H1 (cell line): ENCODE measurements at regions not wholly inside any gene's neighbourhood (a gene's known extent, or its start where the extent isn't known, plus 50 kb on each side); places are given as distances from the start of the nearest gene placed in this dataset.

ENCODE experiments used
- CTCF ChIA-PET: fragments of 300-600 bp; sonication (Branson Sonifier 250); formaldehyde crosslinking; loops from one replicate; lab custom pipeline; 2021; ENCODE audit not compliant: partially characterized antibody; lab: Charles Lee
- POLR2A ChIA-PET: fragments of 300-600 bp; sonication (Branson Sonifier 250); formaldehyde crosslinking; loops from one replicate; lab custom pipeline; 2021; ENCODE audit warnings: inconsistent platforms; ENCODE audit not compliant: partially characterized antibody; lab: Charles Lee
- DNase-seq, 2 experiments: peaks; one replicate each; pipeline versions ENCODE4 v3.0.0 to v3.0.0-alpha.2; 2010 to 2022; ENCODE audit warnings: low spot score in 2 of 2, low read depth in 1 of 2, mixed read lengths in 1 of 2
- FAIRE-seq: peaks from 2 replicates; lab custom pipeline; 2011; peaks lifted over from hg19 to GRCh38; lab: Jason Lieb, UNC
- H2AFZ ChIP-seq: 2 replicates; pipeline ENCODE4 v1.8.1; 2012; ENCODE audit warnings: low read length, inconsistent platforms
- H2AK5ac ChIP-seq: 2 replicates; pipeline ENCODE4 v1.6.1; 2013; ENCODE audit warnings: low read depth, low read length
- H2BK120ac ChIP-seq: replicated peaks from 2 replicates; pipeline ENCODE3; 2013; ENCODE audit warnings: low read depth, low read length, inconsistent platforms
- H2BK12ac ChIP-seq: 2 replicates; pipeline ENCODE4 v1.6.1; 2013; ENCODE audit warnings: low read depth, low read length
- H2BK15ac ChIP-seq: 2 replicates; pipeline ENCODE4 v1.6.1; 2013; ENCODE audit warnings: low read length
- H2BK20ac ChIP-seq: 2 replicates; pipeline ENCODE4 v1.6.1; 2013; ENCODE audit warnings: low read length
- H2BK5ac ChIP-seq: 2 replicates; pipeline ENCODE4 v1.6.1; 2013; ENCODE audit warnings: low read depth, low read length
- H3K14ac ChIP-seq: 2 replicates; pipeline ENCODE4 v1.6.1; 2013; ENCODE audit warnings: inconsistent platforms; ENCODE audit not compliant: insufficient read length
- H3K18ac ChIP-seq: 2 replicates; pipeline ENCODE4 v1.6.1; 2013; ENCODE audit warnings: low read length; ENCODE audit errors: extremely low read depth
- H3K23ac ChIP-seq: 2 replicates; pipeline ENCODE4 v1.6.1; 2013; ENCODE audit warnings: inconsistent platforms; ENCODE audit not compliant: insufficient read length
- H3K23me2 ChIP-seq: 2 replicates; pipeline ENCODE4 v1.6.1; 2013; ENCODE audit warnings: low read depth, low read length
- H3K27ac ChIP-seq: 2 replicates; pipeline ENCODE4 v1.6.1; 2011; ENCODE audit warnings: low read depth, low read length, inconsistent platforms
- H3K27me3 ChIP-seq, 4 experiments: replicated peaks in 1 of 4; 1 replicate in 1 of 4; 2 replicates in 3 of 4; pipeline versions ENCODE4 v1.6.1 to v1.8.1; 2011 to 2013; ENCODE audit warnings: low read length in 3 of 4, mild to moderate bottlenecking in 3 of 4, inconsistent platforms in 2 of 4, mixed read lengths in 2 of 4, moderate library complexity in 1 of 4; ENCODE audit not compliant: control insufficient read depth in 3 of 4, insufficient read depth in 3 of 4; ENCODE audit errors: extremely low read depth in 1 of 4
- H3K36me3 ChIP-seq, 4 experiments: 2 replicates each; pipeline versions ENCODE4 v1.6.1 to v1.8.1; 2011 to 2013; ENCODE audit warnings: mild to moderate bottlenecking in 4 of 4, low read length in 3 of 4, moderate library complexity in 2 of 4, control low read depth in 1 of 4, inconsistent platforms in 1 of 4; ENCODE audit not compliant: insufficient read depth in 4 of 4, control insufficient read depth in 2 of 4
- H3K4ac ChIP-seq: replicated peaks from 2 replicates; pipeline ENCODE3; 2013; ENCODE audit warnings: low read length, low read depth, mixed read lengths, inconsistent platforms; ENCODE audit not compliant: insufficient read length
- H3K4me1 ChIP-seq, 4 experiments: replicated peaks in 1 of 4; 1 replicate in 1 of 4; 2 replicates in 3 of 4; pipeline versions ENCODE4 v1.6.1 to v1.8.1; 2011 to 2013; ENCODE audit warnings: low read length in 3 of 4, inconsistent platforms in 2 of 4, mixed read lengths in 1 of 4; ENCODE audit not compliant: insufficient read depth in 4 of 4, control insufficient read depth in 3 of 4
- H3K4me2 ChIP-seq, 2 experiments: 2 replicates each; pipeline versions ENCODE4 v1.6.1 to v1.8.1; 2011 to 2013; ENCODE audit warnings: low read depth in 2 of 2, low read length in 2 of 2, control low read depth in 1 of 2, inconsistent platforms in 1 of 2, mild to moderate bottlenecking in 1 of 2; ENCODE audit not compliant: insufficient read depth in 1 of 2
- H3K4me3 ChIP-seq, 4 experiments: fragments of 200-600, 300-600 bp in 1 of 4; sonication (generic), shearing (Covaris generic), sonication (Bioruptor Twin) in 1 of 4; 2 replicates each; pipeline versions ENCODE4 v1.5.1 to v1.8.1; 2011 to 2016; ENCODE audit warnings: low read length in 4 of 4, low read depth in 3 of 4, control low read depth in 2 of 4, inconsistent platforms in 2 of 4, mild to moderate bottlenecking in 2 of 4, mixed read lengths in 1 of 4, moderate library complexity in 1 of 4; ENCODE audit not compliant: insufficient read depth in 2 of 4; ENCODE audit errors: extremely low read depth in 1 of 4
- H3K56ac ChIP-seq: replicated peaks from 2 replicates; pipeline ENCODE3; 2013; ENCODE audit warnings: low read depth, mild to moderate bottlenecking, mixed read lengths, low read length, inconsistent platforms; ENCODE audit not compliant: insufficient read length
- H3K79me1 ChIP-seq: 2 replicates; pipeline ENCODE4 v1.6.1; 2013; ENCODE audit warnings: low read depth, low read length, control low read depth
- H3K79me2 ChIP-seq, 2 experiments: 2 replicates each; pipeline versions ENCODE4 v1.6.1 to v1.8.1; 2012 to 2013; ENCODE audit warnings: low read length in 2 of 2, mild to moderate bottlenecking in 2 of 2, inconsistent platforms in 1 of 2; ENCODE audit not compliant: insufficient read depth in 2 of 2, control insufficient read depth in 1 of 2
- H3K9ac ChIP-seq, 4 experiments: replicated peaks in 1 of 4; 1 replicate in 1 of 4; 2 replicates in 3 of 4; pipeline versions ENCODE4 v1.6.1 to v1.8.1; 2011 to 2013; ENCODE audit warnings: low read depth in 3 of 4, low read length in 3 of 4, control low read depth in 2 of 4, mild to moderate bottlenecking in 2 of 4, moderate library complexity in 2 of 4, inconsistent platforms in 1 of 4; ENCODE audit errors: extremely low read depth in 1 of 4
- H3K9me3 ChIP-seq, 2 experiments: 2 replicates each; pipeline versions ENCODE4 v1.6.1 to v1.8.1; 2012 to 2013; ENCODE audit warnings: mild to moderate bottlenecking in 2 of 2, moderate library complexity in 2 of 2, control low read depth in 1 of 2, inconsistent platforms in 1 of 2, low read depth in 1 of 2, low read length in 1 of 2, mixed read lengths in 1 of 2; ENCODE audit not compliant: insufficient read depth in 2 of 2
- H4K20me1 ChIP-seq, 2 experiments: replicated peaks in 1 of 2; 2 replicates each; pipeline versions ENCODE3 to v1.8.1; 2011 to 2013; ENCODE audit warnings: inconsistent platforms in 2 of 2, low read length in 2 of 2, mild to moderate bottlenecking in 1 of 2; ENCODE audit not compliant: insufficient read depth in 2 of 2, control insufficient read depth in 1 of 2
- H4K5ac ChIP-seq: 2 replicates; pipeline ENCODE4 v1.6.1; 2013; ENCODE audit warnings: low read length, low read depth, mixed read lengths, inconsistent platforms; ENCODE audit not compliant: insufficient read length
- H4K8ac ChIP-seq: 2 replicates; pipeline ENCODE4 v1.8.0; 2013; ENCODE audit warnings: mild to moderate bottlenecking, moderate library complexity, low read length, inconsistent platforms; ENCODE audit not compliant: insufficient read depth; ENCODE audit errors: extremely low read depth
- H4K91ac ChIP-seq: replicated peaks from 2 replicates; pipeline ENCODE3; 2013; ENCODE audit warnings: low read length, mixed read lengths, inconsistent platforms; ENCODE audit not compliant: insufficient read length
- JUN ChIP-seq: IDR thresholded peaks from 2 replicates; pipeline ENCODE4 v1.6.1; 2011; ENCODE audit warnings: low read depth, mild to moderate bottlenecking, improper control_type of control experiment, low read length
- NANOG ChIP-seq: IDR thresholded peaks from 2 replicates; pipeline ENCODE4 v1.6.1; 2011; ENCODE audit warnings: low read length, low read depth, mild to moderate bottlenecking, inconsistent platforms; ENCODE audit not compliant: insufficient read depth, poor library complexity, severe bottlenecking
- WGBS, 2 experiments: shearing (Covaris generic) in 1 of 2; methylation state at CpG; one replicate each; pipeline versions ENCODE4 v1.1.6 to v1.1.7; 2013 to 2015; ENCODE audit warnings: low lambda C conversion rate in 2 of 2, mixed read lengths in 2 of 2, inconsistent platforms in 1 of 2, low coverage in 1 of 2, missing lambda C conversion rate in 1 of 2; ENCODE audit not compliant: insufficient replicate concordance in 2 of 2, insufficient coverage in 1 of 2, insufficient read length in 1 of 2; ENCODE audit errors: extremely low coverage in 1 of 2, missing lambda C conversion rate in 1 of 2; 5-methylcytosine and 5-hydroxymethylcytosine counted together

DNA sequence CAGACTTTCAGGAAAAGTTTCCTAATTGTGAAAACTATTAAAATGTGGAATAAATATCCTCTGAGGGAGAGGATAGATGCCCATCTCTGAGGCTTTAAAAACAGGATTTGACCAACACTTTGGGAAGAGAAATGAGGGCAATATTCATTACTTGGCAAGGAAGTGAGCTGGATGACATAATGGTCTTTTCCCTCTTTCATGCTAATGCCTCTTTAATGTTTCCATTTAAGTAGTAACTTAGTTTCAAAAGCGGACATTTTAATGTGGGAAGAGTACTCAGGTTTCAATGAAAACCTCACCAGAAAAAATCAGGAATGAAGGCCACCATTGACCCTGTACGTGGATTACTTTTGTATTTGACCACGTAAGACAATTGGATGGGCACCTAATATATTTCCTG is 503.3 kb downstream of the ANKRD50 start:
- Histone ChIP-seq H3K4me3 (no peak overlapping the region), H2BK5ac (no peak overlapping the region), H3K27me3 (no peaks in the 10 kb centered on the region), H3K18ac (no peak overlapping the region), H3K23me2 (no peaks in the 10 kb centered on the region), H3K23ac (no peak overlapping the region), H2BK15ac (no peak overlapping the region), H4K20me1 (no peaks in the 10 kb centered on the region), H2AFZ (no peak overlapping the region; the same call in 1 of the 2 replicates), H3K9me3 (no peaks in the 10 kb centered on the region), H2BK20ac (no peak overlapping the region), H3K4me2 (no peak overlapping the region), H3K79me2 (no peaks in the 10 kb centered on the region), H3K14ac (no peak overlapping the region), H2AK5ac (no peak overlapping the region), H3K36me3 (no peaks in the 10 kb centered on the region), H4K8ac (no peak overlapping the region), H3K56ac (no peak overlapping the region), H4K5ac (no peak overlapping the region), H3K9ac (no peak overlapping the region), H2BK12ac (no peak overlapping the region), H4K91ac (no peak overlapping the region), H3K79me1 (no peaks in the 10 kb centered on the region), H3K4me1 (no peaks in the 10 kb centered on the region), H3K4ac (no peak overlapping the region), H3K27ac (no peak overlapping the region), H2BK120ac (no peak overlapping the region)
- FAIRE-seq (peak; percentile 28), DNase-seq (no peak)
- ChIA-PET POLR2A (no interaction called here), CTCF (no interaction called here)
- no peak for TF ChIP-seq JUN
- TF ChIP-seq NANOG: no peak
- 89% methylated on average over 3 of the region's 3 CpGs; no CpG with 5 or more reads in 1 of the 2 experiments for WGBS, 2 experiments
